HG03175 (cell line): ENCODE measurements at regions not wholly inside any gene's neighbourhood (a gene's known extent, or its start where the extent isn't known, plus 50 kb on each side); places are given as distances from the start of the nearest gene placed in this dataset.

Experiments used
- ATAC-seq: cut with Tn5 transposase; IDR thresholded peaks from one replicate; pipeline ENCODE4 v1.9.1; 2021; ENCODE audit warnings: mild to moderate bottlenecking, moderate library complexity; ENCODE audit not compliant: unreplicated experiment

- ATAC-seq, result no peak
Observed at GRCh38 chr1:24991697-24992096, 61.6 kb upstream of the RUNX3 start.

GRCh38 chr1:24990779-24991641 lies 60.9 kb upstream of the RUNX3 start:
- ATAC-seq, result no peak

- no peak for ATAC-seq
Observed at GRCh38 chr1:24990136-24990535, 60.1 kb upstream of the RUNX3 start.

GRCh38 chr1:24989082-24989481 lies 59.0 kb upstream of the RUNX3 start:
- ATAC-seq, result no peak

- no peak for ATAC-seq
Observed at GRCh38 chr1:24988558-24988912, 58.5 kb upstream of the RUNX3 start.

GRCh38 chr1:24987875-24988557 lies 57.9 kb upstream of the RUNX3 start:
- ATAC-seq, result no peak

GRCh38 chr1:24987424-24987823 lies 57.3 kb upstream of the RUNX3 start:
- no peak for ATAC-seq

GRCh38 chr1:24986372-24986965 lies 56.4 kb upstream of the RUNX3 start:
- ATAC-seq, result no peak

GRCh38 chr1:24985737-24986136 lies 55.7 kb upstream of the RUNX3 start:
- ATAC-seq, result no peak

- no peak for ATAC-seq
Observed at GRCh38 chr1:24984800-24985522, 54.9 kb upstream of the RUNX3 start.

GRCh38 chr1:24984300-24984699 lies 54.2 kb upstream of the RUNX3 start:
- ATAC-seq, result no peak

GRCh38 chr1:24983006-24983680 lies 53.1 kb upstream of the RUNX3 start:
- no peak for ATAC-seq

GRCh38 chr1:24981631-24982005 lies 51.5 kb upstream of the RUNX3 start:
- no peak for ATAC-seq

- no peak for ATAC-seq
Observed at GRCh38 chr1:24980836-24981630, 51.0 kb upstream of the RUNX3 start.
